GM18868 (cell line): ENCODE measurements at regions not wholly inside any gene's neighbourhood (a gene's known extent, or its start where the extent isn't known, plus 50 kb on each side); places are given as distances from the start of the nearest gene placed in this dataset.
"Not testable (repeated sequence)": the region's sequence is repeated elsewhere in the genome, so short reads cannot be mapped to it uniquely, and the experiment has no call there.

Experiments used
- ATAC-seq: cut with Tn5 transposase; IDR thresholded peaks from one replicate; pipeline ENCODE4 v1.9.1; 2021; ENCODE audit warnings: mild to moderate bottlenecking, moderate library complexity; ENCODE audit not compliant: unreplicated experiment

- ATAC-seq = no peak
Observed at GRCh38 chr15:96046620-96047240, 283.8 kb upstream of the NR2F2 start.

- ATAC-seq = no peak
Observed at GRCh38 chr15:96047255-96047931, 283.1 kb upstream of the NR2F2 start.

- no peak for ATAC-seq
Observed at GRCh38 chr15:96049323-96049722, 281.2 kb upstream of the NR2F2 start.

GRCh38 chr15:96049766-96050165, 280.7 kb upstream of the NR2F2 start:
- no peak for ATAC-seq

GRCh38 chr15:96051598-96051997, 278.9 kb upstream of the NR2F2 start:
- ATAC-seq = no peak

GRCh38 chr15:96052154-96052553, 278.3 kb upstream of the NR2F2 start:
- no peak for ATAC-seq

- ATAC-seq = no peak
Observed at GRCh38 chr15:96052572-96053030, 277.9 kb upstream of the NR2F2 start.

- no peak for ATAC-seq
Observed at GRCh38 chr15:96053031-96053780, 277.3 kb upstream of the NR2F2 start.

GRCh38 chr15:96053781-96054428, 276.6 kb upstream of the NR2F2 start:
- no peak for ATAC-seq

GRCh38 chr15:96054621-96055020, 275.9 kb upstream of the NR2F2 start:
- no peak for ATAC-seq

- peak; percentile 80 for ATAC-seq
Observed at GRCh38 chr15:96058103-96058851, 272.2 kb upstream of the NR2F2 start.

GRCh38 chr15:96058852-96059103, 271.7 kb upstream of the NR2F2 start:
- not testable (repeated sequence) for ATAC-seq

GRCh38 chr15:96060591-96060990, 269.9 kb upstream of the NR2F2 start:
- ATAC-seq = not testable (repeated sequence)

GRCh38 chr15:96064351-96064756, 266.1 kb upstream of the NR2F2 start:
- ATAC-seq = no peak

- ATAC-seq = no peak
Observed at GRCh38 chr15:96066126-96066525, 264.4 kb upstream of the NR2F2 start.

- ATAC-seq = peak; percentile 69
Observed at GRCh38 chr15:96066852-96067495, 263.5 kb upstream of the NR2F2 start.

GRCh38 chr15:96067677-96068076, 262.8 kb upstream of the NR2F2 start:
- no peak for ATAC-seq

GRCh38 chr15:96068897-96069296, 261.6 kb upstream of the NR2F2 start:
- no peak for ATAC-seq

- no peak for ATAC-seq
Observed at GRCh38 chr15:96070636-96071035, 259.9 kb upstream of the NR2F2 start.

GRCh38 chr15:96072821-96073220, 257.7 kb upstream of the NR2F2 start:
- ATAC-seq = no peak
